GM19035 (cell line): ENCODE measurements at regions not wholly inside any gene's neighbourhood (a gene's known extent, or its start where the extent isn't known, plus 50 kb on each side); places are given as distances from the start of the nearest gene placed in this dataset.

ENCODE experiments used
- ATAC-seq: cut with Tn5 transposase; IDR thresholded peaks from one replicate; pipeline ENCODE4 v1.9.1; 2021; ENCODE audit not compliant: unreplicated experiment

DNA sequence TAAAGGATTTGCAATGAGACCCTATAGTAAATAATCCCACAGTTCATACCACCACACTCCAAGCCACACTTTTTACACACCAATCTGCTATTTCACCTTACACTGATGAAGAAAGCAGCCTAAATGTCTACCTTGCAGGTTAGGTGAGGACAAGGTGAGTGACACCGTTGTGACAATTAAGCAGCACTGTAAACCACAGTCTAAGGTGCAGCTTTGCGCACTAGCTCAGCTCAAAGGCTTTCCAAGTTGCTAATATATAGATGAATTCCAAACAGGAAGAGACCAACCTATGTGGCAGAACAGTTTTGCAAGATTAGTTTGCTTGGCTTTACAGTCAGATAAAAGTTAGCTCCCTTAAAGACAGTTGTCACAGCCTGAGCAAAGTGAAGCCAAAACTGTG is 429.5 kb upstream of the MARCKS start:
- ATAC-seq, result no peak

DNA sequence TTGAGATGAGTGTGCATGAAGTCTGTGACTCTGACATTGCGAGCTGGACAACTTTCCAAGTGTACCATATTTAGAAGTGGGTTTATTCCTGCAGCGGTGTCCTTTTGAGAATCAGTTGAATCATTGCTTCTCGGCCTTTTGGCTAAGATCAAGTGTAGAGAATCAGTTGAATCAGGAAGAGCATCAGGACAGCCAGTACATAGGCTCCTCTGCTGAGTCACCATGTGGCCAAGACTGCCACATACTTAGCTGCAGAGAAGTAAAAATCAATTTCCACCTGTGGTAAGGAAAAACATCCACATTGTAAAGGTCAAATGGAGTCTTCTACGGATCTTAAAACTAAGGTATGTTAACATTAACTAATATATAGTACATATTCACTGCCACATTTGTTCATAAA is 428.4 kb upstream of the MARCKS start:
- no peak for ATAC-seq

DNA sequence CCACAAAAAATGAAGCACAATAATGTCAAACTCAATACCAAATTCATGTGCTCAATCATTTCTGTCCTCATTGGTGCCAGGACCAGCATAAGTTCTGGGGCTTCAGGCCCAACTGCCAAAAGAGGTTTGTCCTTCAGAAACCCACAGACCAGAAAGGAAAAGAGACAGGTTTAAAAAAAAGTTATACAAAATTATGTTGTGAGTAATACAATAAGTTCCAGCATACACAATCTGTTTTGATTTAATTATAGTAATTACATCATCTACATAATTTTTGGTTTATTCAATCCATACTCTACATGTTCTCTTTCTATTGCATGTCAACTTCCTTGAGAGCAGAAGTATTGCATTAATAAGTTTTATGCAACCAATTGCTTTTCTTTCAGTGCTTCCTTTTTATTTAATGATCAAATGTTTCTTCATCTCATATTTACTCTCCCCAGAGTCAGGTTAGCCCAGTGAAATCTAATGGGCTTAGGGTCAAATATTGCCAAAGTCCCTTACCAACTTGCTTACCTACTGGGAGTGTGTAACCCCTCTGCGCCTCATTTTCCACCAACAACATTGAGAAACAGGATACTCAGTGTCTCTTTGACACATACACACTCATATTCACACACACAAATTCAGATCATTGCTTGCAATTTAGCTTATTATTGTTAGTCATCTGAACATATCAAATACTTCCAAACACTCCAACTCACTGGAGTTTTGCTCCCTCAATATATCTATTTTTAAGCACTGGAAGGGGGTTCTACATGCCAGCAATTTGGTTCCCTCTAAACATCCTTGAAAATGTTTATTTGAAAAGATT is 424.4 kb upstream of the MARCKS start:
- ATAC-seq, result no peak

DNA sequence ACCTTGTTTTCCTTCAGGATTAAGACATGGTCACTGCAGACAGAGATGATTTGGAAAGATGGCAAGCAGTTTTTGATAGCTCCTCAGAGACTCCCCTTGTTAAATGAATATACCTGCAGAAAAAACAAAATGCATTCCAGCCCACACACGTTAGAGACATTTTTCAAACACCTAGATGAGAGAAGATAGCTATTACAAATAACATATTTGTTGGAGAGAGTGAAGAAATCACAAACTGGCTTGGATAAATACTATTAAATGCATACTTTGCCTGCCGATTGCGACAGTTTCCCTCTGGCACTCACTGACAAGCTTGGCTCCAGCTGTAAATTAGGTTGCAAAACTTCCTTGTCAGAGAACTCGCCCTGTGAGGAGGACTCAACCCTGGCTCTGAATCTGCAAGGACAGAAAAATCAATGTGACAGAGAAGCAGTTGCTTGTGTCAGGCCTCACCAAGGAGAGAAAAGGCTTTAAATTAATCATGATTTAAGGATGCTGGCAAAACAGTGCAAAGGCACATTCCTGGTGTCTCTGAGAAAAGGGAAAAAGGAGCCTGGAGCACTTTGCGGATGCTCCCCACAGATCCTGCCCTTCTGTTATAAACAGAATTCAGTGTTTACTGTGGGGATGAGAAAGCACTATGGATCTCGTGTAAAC is 423.7 kb upstream of the MARCKS start:
- ATAC-seq, result no peak

DNA sequence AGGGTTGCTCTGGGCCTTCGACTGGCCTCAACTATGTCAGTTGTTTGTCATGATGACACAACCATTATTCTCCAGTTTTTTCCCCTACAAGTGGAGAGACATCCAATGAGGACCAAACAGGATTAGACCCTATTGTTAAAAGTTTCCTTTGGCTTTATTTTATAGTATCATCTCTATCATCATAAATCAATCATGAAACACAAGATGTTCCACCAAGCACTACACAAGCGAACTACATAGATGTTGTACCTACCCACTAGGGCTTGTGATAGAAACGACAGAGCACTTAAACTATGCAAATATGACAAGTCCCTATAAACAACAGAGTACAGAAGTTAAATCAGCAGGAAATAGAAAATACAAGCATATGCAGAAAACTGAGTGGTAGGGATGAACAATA is 422.5 kb upstream of the MARCKS start:
- no peak for ATAC-seq

DNA sequence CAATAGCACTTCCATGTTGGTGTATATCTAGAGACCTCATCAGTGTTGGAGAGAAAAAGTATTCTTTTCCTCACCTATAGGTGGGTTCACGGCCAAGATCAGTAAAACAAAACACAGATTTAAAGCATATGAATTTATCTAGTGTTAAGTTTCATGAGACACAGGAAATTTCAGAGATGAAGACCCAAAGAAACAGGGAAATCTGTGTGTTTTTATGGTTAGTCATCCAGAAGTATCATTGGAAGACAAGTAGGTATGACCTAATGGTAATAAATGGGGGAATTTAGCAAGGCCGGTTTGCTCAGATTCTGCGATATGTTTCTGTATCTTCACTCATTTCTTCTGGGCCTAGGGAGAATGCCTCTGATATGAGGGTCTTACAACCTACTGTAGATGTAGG is 419.6 kb upstream of the MARCKS start:
- ATAC-seq, result no peak

DNA sequence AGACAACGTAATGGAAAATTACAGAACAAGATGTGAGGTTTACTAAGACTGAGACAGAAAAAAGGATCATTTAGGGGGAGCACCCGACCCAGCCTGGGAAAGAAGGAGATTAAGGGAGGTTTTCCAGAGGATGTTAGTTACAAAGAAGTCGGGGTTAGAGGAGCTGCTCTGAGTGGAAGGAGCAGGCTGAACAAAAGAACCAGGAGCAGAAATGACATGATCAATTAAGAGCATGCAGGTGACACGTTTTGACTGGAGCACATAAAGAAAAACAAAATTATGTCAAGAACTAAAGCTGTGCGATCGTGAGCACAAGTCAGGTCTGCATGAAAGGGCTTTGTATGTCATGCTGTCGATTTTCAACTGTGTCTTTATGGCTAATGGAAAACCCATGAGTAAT is 417.3 kb upstream of the MARCKS start:
- ATAC-seq, result no peak

DNA sequence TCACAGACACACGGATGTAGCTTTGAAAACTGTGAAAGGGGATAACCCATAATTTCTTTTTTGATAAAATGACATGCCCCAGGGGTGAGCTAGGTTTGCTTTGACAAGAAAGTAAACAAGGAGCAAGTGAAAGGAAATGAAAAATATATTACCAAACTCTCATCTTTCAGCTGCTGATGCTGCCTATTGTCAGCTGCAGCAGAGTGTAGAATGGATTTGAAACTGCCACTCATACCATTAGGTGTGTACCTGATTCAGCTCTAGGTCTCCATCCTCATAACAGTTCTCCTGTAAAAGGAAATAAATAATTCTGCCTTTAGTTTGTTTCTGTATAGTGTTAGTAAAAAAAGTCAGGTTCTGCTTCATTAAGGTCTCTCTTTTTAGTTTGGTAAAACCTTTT is 415.1 kb upstream of the MARCKS start:
- no peak for ATAC-seq

DNA sequence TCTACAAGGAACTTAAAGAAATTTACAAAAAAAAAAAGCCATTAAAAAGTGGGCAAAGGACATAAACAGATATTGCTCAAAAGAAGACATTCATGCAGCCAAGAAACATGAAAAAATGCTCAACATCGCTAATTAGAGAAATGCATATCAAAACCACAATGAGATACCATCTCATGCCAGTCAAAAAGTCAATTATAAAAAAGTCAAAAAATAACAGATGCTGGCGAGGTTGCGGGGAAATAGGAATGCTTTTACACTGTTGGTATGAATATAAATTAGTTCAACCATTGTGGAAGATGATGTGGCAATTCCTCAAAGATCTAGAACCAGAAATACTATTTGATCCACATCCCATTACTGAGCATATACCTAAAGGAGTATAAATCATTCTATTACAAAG is 411.9 kb upstream of the MARCKS start:
- no peak for ATAC-seq

DNA sequence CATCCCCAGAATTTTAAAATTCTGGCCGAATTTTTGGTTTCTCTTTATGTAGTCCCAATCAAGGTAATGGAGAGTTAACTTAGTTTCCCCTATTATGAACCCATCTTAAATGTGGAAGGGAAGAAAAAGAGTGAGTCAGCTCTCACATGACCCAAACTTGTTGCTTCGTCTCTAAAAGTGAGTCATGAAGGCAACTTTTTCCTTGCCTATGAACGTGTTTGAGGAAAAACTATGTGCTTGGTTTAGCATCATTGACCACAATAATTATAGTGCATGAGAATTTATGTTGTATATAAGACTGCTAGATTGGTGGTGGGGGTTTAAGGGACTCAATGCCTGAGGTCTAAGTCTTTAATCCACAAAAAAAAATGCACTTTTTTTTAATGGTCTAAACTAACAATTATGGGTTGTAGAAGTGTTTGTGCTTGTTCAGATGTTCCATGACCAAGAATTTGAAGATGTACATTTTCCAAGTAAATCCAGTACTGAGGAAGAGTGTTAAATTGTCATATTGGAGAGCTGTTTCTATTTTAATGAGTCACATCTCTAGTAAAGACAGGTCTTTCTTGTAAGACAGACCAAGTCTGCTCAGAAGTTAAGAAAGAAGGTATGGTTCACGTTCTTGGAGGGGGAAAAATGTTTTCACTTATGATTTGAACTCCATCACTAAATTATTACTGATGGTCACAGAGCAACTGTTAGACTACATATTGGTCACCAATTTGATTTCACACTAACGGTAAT is 409.9 kb upstream of the MARCKS start:
- no peak for ATAC-seq

DNA sequence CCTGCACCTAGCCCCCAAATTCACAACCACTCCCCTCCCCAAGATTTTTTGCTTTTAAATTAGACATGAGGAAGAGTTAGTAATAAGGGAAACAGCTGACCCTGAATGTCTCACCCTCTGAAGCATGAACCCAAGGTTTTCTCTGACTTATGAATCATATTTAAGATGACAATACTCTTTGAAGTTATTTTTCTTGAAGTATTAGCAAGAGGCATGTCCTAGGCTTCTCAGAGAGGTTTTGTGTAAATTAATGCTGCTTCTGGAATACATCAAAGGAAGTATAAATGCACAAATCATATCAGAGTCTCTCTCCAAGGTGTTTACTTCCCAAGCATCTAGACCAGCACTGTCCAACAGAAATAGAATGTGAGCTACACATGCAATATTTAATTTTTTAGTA is 408.1 kb upstream of the MARCKS start:
- ATAC-seq, result no peak

DNA sequence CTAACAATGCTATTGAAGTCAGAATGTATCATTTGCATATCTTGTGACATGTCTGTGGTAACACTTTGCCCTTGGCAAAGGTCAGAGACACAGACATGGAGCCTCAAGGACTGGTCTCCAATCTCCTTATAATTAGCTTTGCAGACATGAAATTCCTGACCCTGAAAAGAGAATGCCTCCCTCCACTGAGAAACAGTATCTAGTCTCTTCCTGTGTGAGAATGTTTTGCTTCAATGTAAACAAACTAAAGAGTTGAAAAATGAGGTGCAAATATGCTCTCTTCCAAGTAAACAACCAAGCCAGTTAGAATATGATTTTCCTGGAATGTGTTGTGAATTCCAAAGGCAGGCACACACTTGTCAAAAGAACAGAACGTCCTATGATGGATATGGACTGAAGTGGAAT is 407.1 kb upstream of the MARCKS start:
- ATAC-seq, result no peak

DNA sequence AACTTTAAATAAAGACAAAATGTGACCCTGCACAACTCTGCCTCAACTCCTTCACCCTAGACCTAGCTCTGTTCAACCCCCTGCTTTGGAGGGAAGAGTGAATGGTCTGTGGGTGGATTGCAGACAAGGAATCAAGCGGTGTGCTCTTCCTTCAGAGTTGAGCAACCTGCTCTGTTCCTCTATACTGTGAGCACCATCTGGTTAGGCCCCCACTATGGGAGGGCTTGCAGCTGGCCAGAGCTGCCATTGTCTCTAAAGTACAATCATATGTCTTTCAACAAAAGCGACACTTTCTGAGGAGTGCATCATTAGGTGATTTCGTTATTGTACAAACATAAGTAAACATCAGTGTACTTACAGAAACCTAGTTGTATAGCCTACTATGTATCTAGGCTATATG is 406.1 kb upstream of the MARCKS start:
- ATAC-seq, result no peak

DNA sequence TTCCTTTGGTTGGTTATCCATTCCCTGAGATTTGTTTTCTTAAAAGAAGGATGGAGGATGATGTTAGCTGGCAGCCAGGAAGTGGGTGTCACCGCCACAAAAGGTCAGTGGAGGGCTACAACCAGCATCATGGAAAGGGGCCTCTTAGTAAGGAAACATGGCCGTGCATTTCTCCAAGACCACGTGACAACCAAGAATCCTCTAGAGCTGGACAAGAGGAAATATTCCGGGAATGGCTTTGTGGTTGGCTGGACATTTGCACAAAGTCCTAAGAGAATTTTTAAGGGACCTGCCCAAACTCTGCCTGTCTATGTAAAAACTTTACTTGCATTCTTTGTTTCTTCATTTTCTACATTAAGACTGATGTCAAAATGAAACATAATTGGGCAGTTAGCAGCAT is 399.9 kb upstream of the MARCKS start:
- ATAC-seq, result no peak

DNA sequence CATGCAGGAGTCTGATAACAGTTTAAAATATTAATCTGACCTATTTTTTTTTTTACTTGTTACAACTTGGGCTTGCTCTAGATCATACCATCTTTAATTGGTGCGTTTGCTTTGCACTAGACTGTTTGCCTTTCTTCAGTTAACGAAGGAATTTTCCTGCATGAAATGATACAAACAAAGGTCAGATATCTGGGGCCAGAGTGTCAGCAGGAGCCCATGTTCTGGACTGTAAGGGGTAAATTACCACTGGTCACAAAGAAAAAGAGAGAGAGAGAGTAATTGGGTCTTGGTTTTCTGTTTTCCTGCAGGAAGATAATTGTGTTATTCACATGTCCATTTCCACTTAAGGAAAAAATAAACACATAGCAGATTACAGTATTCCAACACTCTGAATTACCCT is 399.4 kb upstream of the MARCKS start:
- no peak for ATAC-seq

DNA sequence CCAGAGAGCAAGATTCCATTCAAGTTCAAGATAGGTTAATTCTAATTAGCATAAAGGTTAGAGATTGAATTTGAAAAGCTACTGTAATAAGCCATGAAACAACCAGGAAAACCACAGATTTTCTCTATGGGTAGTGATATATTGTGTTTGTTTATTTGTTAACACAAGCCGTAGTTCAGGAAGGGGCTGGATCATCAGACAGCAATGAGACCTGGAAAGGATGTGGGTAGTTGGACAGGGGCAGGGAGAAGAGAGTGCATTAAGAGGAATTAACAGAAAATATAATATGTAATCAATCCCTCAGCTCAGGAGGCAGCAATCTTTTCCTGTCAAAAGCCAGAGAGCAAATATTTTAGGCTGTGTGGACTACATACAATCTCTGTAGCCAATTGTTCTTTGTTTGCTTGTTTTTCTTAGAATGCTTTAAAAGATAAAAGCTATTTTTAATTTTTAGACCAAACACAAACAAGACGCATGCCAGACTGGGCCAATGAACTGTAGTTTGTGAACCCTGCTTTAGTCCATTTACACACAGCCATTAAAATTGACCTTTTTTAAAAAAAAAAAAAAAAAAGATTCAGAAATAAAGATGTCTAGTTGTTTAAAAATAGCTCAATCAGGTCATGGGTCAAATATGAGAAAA is 398.7 kb upstream of the MARCKS start:
- no peak for ATAC-seq

DNA sequence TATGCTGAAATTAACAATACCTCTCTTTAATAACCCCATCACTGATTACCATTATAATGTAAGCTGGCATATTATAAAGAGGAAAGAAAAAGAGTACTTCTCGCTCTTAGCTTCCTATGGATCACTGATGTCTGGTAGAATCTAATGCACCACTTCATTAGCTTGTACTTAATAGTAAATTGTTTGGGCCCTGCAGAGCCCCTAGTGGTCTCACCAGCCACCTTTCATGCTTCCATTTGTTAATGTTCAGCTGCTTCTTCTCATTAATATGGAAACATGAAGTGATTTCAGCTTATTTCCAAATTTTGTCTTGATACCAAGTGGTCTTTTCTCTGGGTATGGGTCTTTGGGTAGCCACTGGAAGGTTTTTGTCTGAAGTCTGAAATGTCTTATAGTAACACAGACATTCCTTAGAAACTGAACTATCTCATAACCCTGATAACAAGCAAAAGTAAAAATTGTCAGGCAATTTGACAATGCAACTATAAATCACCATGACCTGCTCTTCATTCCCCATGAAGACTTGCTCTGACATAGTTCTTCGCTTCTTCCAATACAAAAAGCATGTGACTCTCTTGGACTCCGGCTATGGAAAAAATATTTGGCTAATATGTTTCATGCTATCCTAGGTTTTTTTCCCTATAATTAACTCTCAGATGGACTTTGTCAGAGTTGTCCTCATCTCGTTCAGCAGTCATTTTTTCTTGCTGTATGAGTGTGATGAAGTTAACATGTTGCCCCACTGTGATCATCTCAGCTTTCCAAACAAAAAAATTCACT is 395.8 kb upstream of the MARCKS start:
- ATAC-seq, result no peak

DNA sequence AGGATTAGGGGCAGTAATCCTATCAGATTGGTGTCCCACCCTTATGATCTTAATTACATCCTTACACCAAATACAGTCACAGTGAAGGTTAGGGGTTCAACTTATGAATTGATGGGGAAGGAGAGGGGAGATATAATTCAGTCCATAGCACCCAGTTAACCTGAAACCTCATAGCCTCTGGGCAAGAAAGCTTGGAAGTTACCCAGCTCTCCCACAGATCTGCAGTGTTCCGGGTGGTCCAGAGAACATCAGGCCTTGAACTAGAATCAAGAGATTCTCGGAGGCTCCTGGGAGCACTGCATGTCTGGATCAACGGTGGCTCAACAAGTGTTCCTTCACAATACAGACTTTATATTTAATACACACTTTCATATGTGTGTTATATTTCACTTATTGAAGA is 392.6 kb upstream of the MARCKS start:
- no peak for ATAC-seq

DNA sequence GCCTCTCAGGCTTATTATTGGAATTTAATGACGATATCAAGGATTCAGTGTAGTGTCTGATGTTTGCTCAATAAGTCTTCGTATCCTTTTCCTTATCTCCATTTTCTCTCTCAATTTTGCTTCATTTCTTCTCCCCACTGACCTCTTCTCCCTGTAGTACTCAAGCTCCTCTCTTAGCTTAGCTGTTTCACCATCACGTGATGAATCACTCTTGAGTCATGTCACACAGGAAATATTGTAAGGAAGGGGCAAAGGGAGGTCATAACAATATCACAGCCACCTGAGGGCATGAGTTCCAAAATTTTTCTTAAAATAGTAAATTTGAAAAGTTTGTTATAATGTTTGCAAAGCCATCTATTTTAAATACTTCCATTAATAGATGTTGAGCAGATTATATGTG is 392.2 kb upstream of the MARCKS start:
- no peak for ATAC-seq

DNA sequence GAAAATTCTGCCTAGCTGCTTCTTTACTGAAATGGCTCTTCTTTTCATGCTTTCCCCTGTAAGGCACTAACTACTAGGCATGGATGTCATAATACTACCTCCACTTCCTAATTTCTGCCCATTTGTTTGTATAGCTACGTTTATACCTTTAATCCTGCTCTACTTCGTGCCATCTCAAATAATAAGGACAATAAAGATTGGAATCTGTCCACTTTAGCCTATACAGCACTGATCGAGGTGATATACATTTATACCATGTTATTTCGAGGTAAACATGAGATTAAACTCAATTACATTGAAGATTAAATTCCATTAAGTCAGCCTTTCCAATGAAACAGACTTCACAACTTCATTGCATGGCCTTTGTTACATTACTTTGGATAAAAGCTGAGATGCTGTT is 390.6 kb upstream of the MARCKS start:
- no peak for ATAC-seq

DNA sequence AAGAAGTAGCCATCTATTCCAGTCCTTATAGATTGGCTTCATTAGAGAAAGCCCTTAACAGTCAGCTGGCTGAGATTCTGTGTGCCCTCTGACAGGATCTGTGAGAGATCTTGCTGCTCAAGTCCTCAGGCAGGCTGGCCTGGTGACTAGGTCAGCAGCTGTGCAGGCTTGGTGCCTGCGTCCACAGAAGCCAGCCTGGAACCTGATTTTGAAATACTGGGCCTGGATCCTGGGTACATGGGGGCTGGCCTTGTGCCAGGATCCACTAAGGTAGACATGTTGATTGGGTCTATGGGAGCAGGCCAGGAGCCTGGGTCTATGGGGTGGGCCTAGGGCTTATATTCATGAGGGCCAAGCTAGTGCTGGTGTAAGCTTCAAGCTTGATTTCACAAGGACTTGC is 381.8 kb upstream of the MARCKS start:
- ATAC-seq, result no peak
